T-helper 2 cell (primary cell): ENCODE measurements at regions not wholly inside any gene's neighbourhood (a gene's known extent, or its start where the extent isn't known, plus 50 kb on each side); places are given as distances from the start of the nearest gene placed in this dataset.

Experiments used
- DNase-seq, 5 experiments: peaks; one replicate each; pipeline versions ENCODE4 v3.0.0 to v3.0.0-alpha.2; 2012 to 2022

GRCh38 chr5:92594031-92594430, 987.0 kb downstream of the NR2F1-AS1 start:
- no peak for DNase-seq

GRCh38 chr5:92588876-92589275, 992.1 kb downstream of the NR2F1-AS1 start:
- no peak for DNase-seq

GRCh38 chr5:92581690-92582089, 999.3 kb downstream of the NR2F1-AS1 start:
- no peak for DNase-seq

GRCh38 chr5:92581249-92581648, 999.8 kb downstream of the NR2F1-AS1 start:
- DNase-seq: no peak

GRCh38 chr5:92580814-92581213, 1000.2 kb downstream of the NR2F1-AS1 start:
- DNase-seq: no peak

GRCh38 chr5:92574023-92574422, 1007.0 kb downstream of the NR2F1-AS1 start:
- DNase-seq: no peak

- DNase-seq: no peak
Measured at GRCh38 chr5:92568522-92568921, 1012.5 kb downstream of the NR2F1-AS1 start.

GRCh38 chr5:92567831-92568450, 1013.1 kb downstream of the NR2F1-AS1 start:
- DNase-seq: no peak

GRCh38 chr5:92566113-92566786, 1014.8 kb downstream of the NR2F1-AS1 start:
- DNase-seq: no peak

- DNase-seq: no peak
Measured at GRCh38 chr5:92565673-92566072, 1015.3 kb downstream of the NR2F1-AS1 start.

- no peak for DNase-seq
Measured at GRCh38 chr5:92562065-92562464, 1019.0 kb downstream of the NR2F1-AS1 start.

- DNase-seq: no peak
Measured at GRCh38 chr5:92561411-92561959, 1019.5 kb downstream of the NR2F1-AS1 start.

GRCh38 chr5:92560698-92561401, 1020.2 kb downstream of the NR2F1-AS1 start:
- DNase-seq: no peak

GRCh38 chr5:92559781-92560180, 1021.2 kb downstream of the NR2F1-AS1 start:
- no peak for DNase-seq

- DNase-seq: no peak
Measured at GRCh38 chr5:92559331-92559730, 1021.7 kb downstream of the NR2F1-AS1 start.

GRCh38 chr5:92556747-92557146, 1024.3 kb downstream of the NR2F1-AS1 start:
- DNase-seq: no peak

- no peak for DNase-seq
Measured at GRCh38 chr5:92554447-92555085, 1026.5 kb downstream of the NR2F1-AS1 start.

- DNase-seq: no peak
Measured at GRCh38 chr5:92553326-92553725, 1027.7 kb downstream of the NR2F1-AS1 start.

GRCh38 chr5:92552206-92553160, 1028.5 kb downstream of the NR2F1-AS1 start:
- no peak for DNase-seq

GRCh38 chr5:92548346-92548745, 1032.7 kb downstream of the NR2F1-AS1 start:
- DNase-seq: no peak

- no peak for DNase-seq
Measured at GRCh38 chr5:92544596-92544995, 1036.4 kb downstream of the NR2F1-AS1 start.

- DNase-seq: no peak
Measured at GRCh38 chr5:92544036-92544435, 1037.0 kb downstream of the NR2F1-AS1 start.
